ENCODE measurements at regions not wholly inside any gene's neighbourhood (a gene's known extent, or its start where the extent isn't known, plus 50 kb on each side); places are given as distances from the start of the nearest gene placed in this dataset.

- no peak overlapping the region for H3K27ac ChIP-seq (replicated peaks in 1 of 4)
- no peak overlapping the region for H3K4me3 ChIP-seq
- 99% methylated on average over 5 of the region's 5 CpGs for WGBS
- no peaks in the 10 kb centered on the region for H3K36me3 ChIP-seq
- H3K4me1 ChIP-seq, result peaks cover 8 to 19% (median 17%) of the 10 kb centered on the region in 4 donors
- no peak for TF ChIP-seq POLR2A (IDR thresholded peaks at IDR 0.05; ENCODE audit: low read depth)
- no peak for TF ChIP-seq CTCF (IDR thresholded peaks at IDR 0.05)
- TF ChIP-seq EP300 (IDR thresholded peaks at IDR 0.05), result no peak
- TF ChIP-seq POLR2AphosphoS5 (IDR thresholded peaks at IDR 0.05), result no peak
- peaks cover 0 to 15% (median 0%) of the 10 kb centered on the region in 4 donors for H3K27me3 ChIP-seq
- no peak for DNase-seq (ENCODE audit: extremely low spot score)
- no peaks in the 10 kb centered on the region for H3K9me3 ChIP-seq
- intact Hi-C loops (cut with DNase I), result no loop called here
These were observed 151.6 kb downstream of the C5orf15 start for GRCh38 chr5:133816791-133817190.

GRCh38 chr5:133814152-133814551 is 154.3 kb downstream of the C5orf15 start:
- no peak for TF ChIP-seq EP300 (IDR thresholded peaks at IDR 0.05)
- no peak for TF ChIP-seq POLR2A (IDR thresholded peaks at IDR 0.05; ENCODE audit: low read depth)
- TF ChIP-seq POLR2AphosphoS5 (IDR thresholded peaks at IDR 0.05), result no peak
- no peak for TF ChIP-seq CTCF (IDR thresholded peaks at IDR 0.05)
- no peaks in the 10 kb centered on the region for H3K9me3 ChIP-seq
- intact Hi-C loops (cut with DNase I), result no loop called here
- DNase-seq (ENCODE audit: extremely low spot score), result no peak
- no peak overlapping the region for H3K27ac ChIP-seq (replicated peaks in 1 of 4)
- WGBS, result 53% methylated on average over 8 of the region's 8 CpGs
- H3K4me1 ChIP-seq, result peaks cover 0 to 11% (median 8%) of the 10 kb centered on the region in 4 donors
- H3K4me3 ChIP-seq, result no peak overlapping the region
- peaks cover 0 to 12% (median 0%) of the 10 kb centered on the region in 4 donors for H3K27me3 ChIP-seq
- no peaks in the 10 kb centered on the region for H3K36me3 ChIP-seq

GRCh38 chr5:133811168-133811567 is 157.3 kb downstream of the C5orf15 start:
- peaks cover 0 to 16% (median 0%) of the 10 kb centered on the region in 4 donors for H3K27me3 ChIP-seq
- 89% methylated on average over 3 of the region's 3 CpGs for WGBS
- H3K36me3 ChIP-seq, result no peaks in the 10 kb centered on the region
- H3K4me1 ChIP-seq, result no peaks in the 10 kb centered on the region
- no peak overlapping the region for H3K4me3 ChIP-seq
- H3K27ac ChIP-seq (replicated peaks in 1 of 4), result no peak overlapping the region
- no peaks in the 10 kb centered on the region for H3K9me3 ChIP-seq
- TF ChIP-seq EP300 (IDR thresholded peaks at IDR 0.05), result no peak
- TF ChIP-seq CTCF (IDR thresholded peaks at IDR 0.05), result no peak
- TF ChIP-seq POLR2AphosphoS5 (IDR thresholded peaks at IDR 0.05), result no peak
- TF ChIP-seq POLR2A (IDR thresholded peaks at IDR 0.05; ENCODE audit: low read depth), result no peak
- intact Hi-C loops (cut with DNase I), result no loop called here
- DNase-seq (ENCODE audit: extremely low spot score), result no peak

- H3K27ac ChIP-seq (replicated peaks in 1 of 4), result no peak overlapping the region
- TF ChIP-seq POLR2AphosphoS5 (IDR thresholded peaks at IDR 0.05) (no peak), EP300 (IDR thresholded peaks at IDR 0.05) (no peak), POLR2A (IDR thresholded peaks at IDR 0.05; ENCODE audit: low read depth) (no peak), CTCF (IDR thresholded peaks at IDR 0.05) (no peak)
- 60% methylated on average over 1 of the region's 2 CpGs for WGBS
These were observed 158.6 kb downstream of the C5orf15 start for GRCh38 chr5:133809801-133810200.

GRCh38 chr5:133807348-133807747 is 161.1 kb downstream of the C5orf15 start:
- Histone ChIP-seq H3K4me3 (no peak overlapping the region), H3K27ac (replicated peaks in 1 of 4) (no peak overlapping the region), H3K9me3 (no peaks in the 10 kb centered on the region), H3K4me1 (no peaks in the 10 kb centered on the region), H3K27me3 (peaks cover 0 to 35% (median 0%) of the 10 kb centered on the region in 4 donors), H3K36me3 (no peaks in the 10 kb centered on the region)
- WGBS, result 47% methylated on average over 4 of the region's 4 CpGs
- no peak for DNase-seq (ENCODE audit: extremely low spot score)
- no peak for TF ChIP-seq CTCF (IDR thresholded peaks at IDR 0.05)
- intact Hi-C loops (cut with DNase I), result no loop called here

More at GRCh38 chr5:133809801-133810200, 158.6 kb downstream of the C5orf15 start:
- H3K36me3 ChIP-seq, result no peaks in the 10 kb centered on the region
- DNase-seq (ENCODE audit: extremely low spot score), result no peak
- no peaks in the 10 kb centered on the region for H3K4me1 ChIP-seq
- no peak overlapping the region for H3K4me3 ChIP-seq
- intact Hi-C loops (cut with DNase I), result no loop called here
- H3K27me3 ChIP-seq, result peaks cover 0 to 21% (median 0%) of the 10 kb centered on the region in 4 donors
- H3K9me3 ChIP-seq, result no peaks in the 10 kb centered on the region
